HG03469 (cell line): ENCODE measurements at regions not wholly inside any gene's neighbourhood (a gene's known extent, or its start where the extent isn't known, plus 50 kb on each side); places are given as distances from the start of the nearest gene placed in this dataset.
"Not testable (repeated sequence)": the region's sequence is repeated elsewhere in the genome, so short reads cannot be mapped to it uniquely, and the experiment has no call there.

Experiments used
- ATAC-seq: cut with Tn5 transposase; IDR thresholded peaks from one replicate; pipeline ENCODE4 v1.9.1; 2021; ENCODE audit warnings: mild to moderate bottlenecking, moderate library complexity, moderate number of reproducible peaks; ENCODE audit not compliant: unreplicated experiment

DNA sequence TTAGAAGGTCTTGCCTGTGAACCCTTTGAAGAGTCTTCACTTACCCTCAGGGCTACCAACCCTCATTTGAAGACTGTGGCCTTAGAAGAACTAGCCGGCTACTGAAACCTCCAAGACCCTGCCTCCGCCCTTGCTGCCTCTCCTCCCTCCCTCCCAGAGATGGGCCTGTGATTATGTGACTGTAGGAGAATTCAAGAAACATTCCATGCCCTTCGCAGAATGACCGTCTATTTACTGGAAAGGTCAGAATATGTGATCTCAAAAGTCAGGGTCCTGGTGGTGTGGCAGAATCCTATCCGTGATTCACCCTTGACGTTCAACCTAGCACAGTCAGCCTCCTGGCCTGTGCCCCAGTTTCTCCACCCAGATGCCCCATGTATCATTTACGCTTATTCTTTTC lies 109.6 kb downstream of the CTNND1 start:
- no peak for ATAC-seq

DNA sequence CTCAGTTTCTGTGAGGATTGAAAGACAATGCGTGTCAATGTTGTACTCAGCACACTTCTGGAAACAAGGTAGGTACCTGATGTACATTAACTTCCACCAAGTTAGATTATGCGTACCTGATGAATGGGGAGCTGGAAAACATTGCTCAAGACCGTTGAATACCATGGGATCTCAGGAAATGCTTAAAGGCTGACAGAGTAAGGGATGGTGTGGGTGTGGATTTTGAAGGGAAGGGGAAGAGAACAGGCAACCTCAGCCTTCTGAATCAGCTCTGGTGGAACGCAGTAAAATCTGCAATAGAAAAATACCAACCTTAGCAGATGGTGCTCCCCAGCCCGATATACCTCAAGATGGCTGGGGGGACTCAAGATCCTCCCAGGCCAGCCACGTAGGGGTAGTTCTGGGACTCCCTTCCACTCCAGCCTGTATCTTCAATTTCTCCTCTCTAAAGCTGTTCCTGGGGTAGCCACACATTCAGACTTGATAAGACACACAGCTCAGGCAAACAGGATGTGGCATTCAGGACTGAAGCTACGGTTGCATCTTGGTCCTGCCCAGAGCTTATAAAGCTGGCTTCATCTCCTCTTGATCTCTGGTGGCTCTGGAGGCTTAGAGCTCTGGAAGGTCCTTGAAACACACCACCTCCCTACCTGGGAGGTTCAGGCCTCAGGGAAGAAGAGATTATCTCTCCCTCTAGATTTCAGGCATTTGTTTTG lies 111.8 kb downstream of the CTNND1 start:
- ATAC-seq, result no peak

DNA sequence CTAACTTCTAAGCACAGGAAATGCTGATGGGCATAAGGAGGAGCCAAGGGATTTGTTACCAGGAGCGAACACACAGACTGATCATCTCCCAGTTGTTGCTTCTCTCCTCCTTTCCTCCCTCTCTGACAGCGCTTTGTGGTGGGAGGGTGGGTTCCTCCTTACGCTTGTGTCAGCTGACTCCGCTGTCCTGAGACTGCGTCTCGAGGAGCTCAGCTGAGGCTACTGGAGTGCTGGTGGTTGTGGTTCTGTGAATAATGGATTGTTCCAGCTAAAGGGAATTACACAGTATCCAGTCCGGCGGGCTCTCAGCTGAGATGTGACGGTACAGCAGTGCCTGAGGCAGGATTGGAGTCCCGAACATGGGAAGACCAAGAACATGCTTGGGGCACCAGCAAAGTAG lies 113.4 kb downstream of the CTNND1 start:
- ATAC-seq, result no peak

- no peak for ATAC-seq
Observed at GRCh38 chr11:57881647-57882046, 120.0 kb downstream of the CTNND1 start.

GRCh38 chr11:57883630-57884029 lies 122.0 kb downstream of the CTNND1 start:
- no peak for ATAC-seq

- ATAC-seq, result no peak
Observed at GRCh38 chr11:57885298-57886050, 123.9 kb downstream of the CTNND1 start.

- no peak for ATAC-seq
Observed at GRCh38 chr11:57888386-57888785, 126.8 kb downstream of the CTNND1 start.

GRCh38 chr11:57890521-57890920 lies 128.9 kb downstream of the CTNND1 start:
- ATAC-seq, result no peak

DNA sequence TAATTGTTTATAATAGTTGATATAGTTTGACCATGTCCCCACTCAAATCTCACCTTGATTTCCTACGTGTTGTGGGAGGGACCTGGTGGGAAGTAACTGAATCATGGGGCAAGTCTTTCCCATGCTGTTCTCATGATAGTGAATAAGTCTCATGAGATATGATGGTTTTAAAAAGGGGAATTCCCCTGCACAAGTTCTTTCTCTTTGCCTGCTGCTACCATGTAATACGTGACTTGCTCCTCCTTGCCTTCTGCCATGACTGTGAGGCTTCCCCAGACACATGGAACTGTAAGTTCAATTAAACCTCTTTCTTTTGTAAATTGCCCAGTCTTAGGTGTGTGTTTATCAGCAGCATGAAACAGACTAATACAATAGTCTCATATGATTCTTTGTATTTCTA lies 130.5 kb upstream of the OR9Q1 start:
- ATAC-seq, result not testable (repeated sequence)

DNA sequence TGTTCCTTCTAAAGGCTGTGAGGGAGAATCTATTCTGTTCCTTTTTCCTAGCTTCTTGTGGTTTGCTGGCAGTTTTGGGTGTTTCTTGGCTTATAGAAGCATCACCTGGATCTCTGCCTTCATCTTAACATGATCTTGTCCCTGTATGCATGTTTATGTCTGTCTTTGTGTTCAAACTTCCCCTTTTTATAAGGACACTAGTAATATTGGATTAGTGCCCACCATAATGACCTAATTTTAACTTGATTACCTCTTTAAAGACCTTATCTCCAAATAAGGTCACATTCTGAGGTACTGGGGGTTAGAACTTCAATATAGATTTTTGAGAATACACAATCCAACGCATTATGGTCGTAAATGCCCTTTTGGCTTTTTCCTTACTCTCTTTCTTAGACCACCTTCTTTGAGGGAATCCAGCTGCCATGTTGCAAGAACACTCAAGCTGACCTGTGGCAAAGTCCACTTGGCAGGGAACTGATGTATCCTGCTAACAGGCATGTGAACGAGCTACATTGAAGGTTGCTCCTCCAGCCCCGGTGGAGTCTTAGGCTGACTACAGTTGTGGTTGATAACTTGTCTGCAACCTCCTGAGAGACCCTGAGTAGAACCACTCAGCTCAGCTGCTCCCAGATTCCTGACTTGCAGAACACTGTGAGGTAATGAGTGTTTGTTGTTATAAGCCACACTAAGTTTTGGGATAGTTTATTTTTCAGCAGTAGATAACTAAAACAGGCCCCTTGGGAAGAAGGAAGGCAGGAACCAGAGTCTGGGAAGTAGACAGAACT lies 127.1 kb upstream of the OR9Q1 start:
- no peak for ATAC-seq

- no peak for ATAC-seq
Observed at GRCh38 chr11:57899378-57899777, 124.3 kb upstream of the OR9Q1 start.

GRCh38 chr11:57900320-57900719 lies 123.4 kb upstream of the OR9Q1 start:
- ATAC-seq, result no peak

- no peak for ATAC-seq
Observed at GRCh38 chr11:57901278-57901677, 122.4 kb upstream of the OR9Q1 start.

DNA sequence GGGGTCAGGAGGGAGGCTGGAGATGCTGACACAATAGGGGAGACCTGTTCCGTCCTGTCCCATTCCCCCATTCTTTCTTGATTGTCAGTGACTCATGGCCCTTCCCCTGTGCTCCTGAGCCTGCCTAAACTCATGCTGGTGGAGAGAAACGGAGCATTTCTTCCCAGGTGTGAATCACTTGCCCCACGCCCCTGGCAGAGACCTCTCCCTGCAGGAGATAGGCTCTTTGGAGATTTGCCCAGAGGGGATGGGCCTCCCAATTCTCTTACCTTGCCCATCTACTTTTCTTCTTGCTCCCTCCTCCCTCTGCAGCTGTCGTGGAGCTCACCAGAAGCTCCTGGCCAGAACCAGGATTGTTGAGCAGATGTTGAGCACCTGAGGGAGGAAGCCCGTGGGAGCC lies 121.9 kb upstream of the OR9Q1 start:
- no peak for ATAC-seq

DNA sequence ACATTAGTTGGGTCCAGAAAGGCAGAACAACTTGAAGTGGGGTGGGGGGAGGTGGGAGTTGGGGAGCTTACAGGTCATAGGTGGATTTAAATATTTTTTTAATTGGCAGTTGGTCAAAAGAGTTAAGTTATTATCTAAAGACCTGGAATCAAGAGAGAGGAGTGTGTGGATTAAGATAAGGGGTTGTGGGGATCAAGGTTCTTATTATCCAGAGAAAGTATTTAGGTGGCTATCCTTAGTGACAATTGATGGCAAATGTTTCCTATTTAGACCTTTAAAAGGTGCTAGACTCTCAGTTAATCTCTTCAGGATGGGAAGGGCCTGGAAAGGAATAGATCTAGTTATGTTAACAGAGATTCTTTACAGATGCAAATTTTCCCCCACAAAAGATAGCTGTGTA lies 120.7 kb upstream of the OR9Q1 start:
- ATAC-seq, result no peak

GRCh38 chr11:57903441-57904123 lies 120.1 kb upstream of the OR9Q1 start:
- ATAC-seq, result peak; percentile 36

- ATAC-seq, result no peak
Observed at GRCh38 chr11:57904376-57904775, 119.3 kb upstream of the OR9Q1 start.

DNA sequence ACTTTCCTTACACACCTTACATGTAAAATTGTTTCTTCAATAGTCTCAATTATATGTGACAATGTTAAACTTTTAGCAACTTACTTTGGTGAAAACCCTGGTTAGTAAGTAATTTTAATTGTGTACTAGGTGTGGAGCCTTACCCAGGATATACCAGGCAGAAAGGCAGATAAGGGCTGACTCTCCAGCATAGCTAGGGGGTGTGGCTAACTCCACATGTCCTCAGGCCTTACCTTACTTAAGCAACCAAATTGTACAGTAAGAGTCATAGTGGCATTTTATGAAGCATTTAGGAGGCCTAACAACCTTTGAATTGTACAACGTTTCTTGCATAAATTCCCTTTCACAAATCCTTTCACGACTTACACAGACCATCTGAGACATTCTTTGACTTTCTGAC lies 118.2 kb upstream of the OR9Q1 start:
- ATAC-seq, result no peak

DNA sequence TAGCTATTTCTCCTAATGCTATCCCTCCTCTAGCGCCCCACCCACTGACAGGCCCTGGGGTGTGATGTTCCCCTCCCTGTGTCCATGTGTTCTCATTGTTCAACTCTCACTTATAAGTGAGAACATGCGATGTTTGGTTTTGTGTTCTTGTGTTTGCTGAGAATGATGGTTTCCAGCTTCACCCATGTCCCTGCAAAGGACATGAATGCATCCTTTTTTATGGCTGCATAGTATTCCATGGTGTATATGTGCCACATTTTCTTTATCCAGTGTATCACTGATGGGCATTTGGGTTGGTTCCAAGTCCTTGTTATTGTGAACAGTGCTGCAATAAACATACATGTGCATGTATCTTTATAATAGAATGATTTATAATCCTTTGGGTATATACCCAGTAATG lies 115.3 kb upstream of the OR9Q1 start:
- not testable (repeated sequence) for ATAC-seq

DNA sequence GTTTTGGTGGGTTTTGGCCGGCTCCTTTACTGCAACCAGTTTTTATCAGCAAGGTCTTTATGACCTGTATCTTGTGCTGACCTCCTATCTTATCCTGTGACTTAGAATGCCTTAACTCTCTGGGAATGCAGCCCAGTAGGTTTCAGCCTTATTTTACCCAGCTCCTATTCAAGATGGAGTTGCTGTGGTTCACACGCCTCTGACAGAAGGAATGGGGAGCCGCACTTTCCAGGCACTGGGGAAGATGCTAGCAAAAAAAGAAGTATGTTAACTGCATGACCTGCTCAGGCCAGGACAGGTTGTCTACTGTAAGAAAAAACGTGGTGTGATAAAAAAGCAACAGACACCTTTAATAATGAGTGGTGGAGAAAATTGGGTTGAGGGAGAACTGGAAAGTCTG lies 112.2 kb upstream of the OR9Q1 start:
- not testable (repeated sequence) for ATAC-seq
